Ishikawa (cell line): ENCODE measurements at regions not wholly inside any gene's neighbourhood (a gene's known extent, or its start where the extent isn't known, plus 50 kb on each side); places are given as distances from the start of the nearest gene placed in this dataset.

Experiments
- CEBPB ChIP-seq: IDR thresholded peaks from 2 replicates; pipeline ENCODE4 v1.6.1; 2012
- CREB1 ChIP-seq: IDR thresholded peaks from 2 replicates; pipeline ENCODE4 v1.6.1; 2012; ENCODE audit warnings: low read depth
- EGR1 ChIP-seq: IDR thresholded peaks from 2 replicates; pipeline ENCODE4 v1.6.1; 2012
- EP300 ChIP-seq: IDR thresholded peaks from 2 replicates; pipeline ENCODE4 v1.6.1; 2012; ENCODE audit warnings: borderline replicate concordance
- FOXM1 ChIP-seq: IDR thresholded peaks from 2 replicates; pipeline ENCODE4 v1.6.1; 2012; ENCODE audit warnings: low read depth, borderline replicate concordance
- RAD21 ChIP-seq: IDR thresholded peaks from 2 replicates; pipeline ENCODE4 v1.6.1; 2012; ENCODE audit warnings: low read depth
- TAF1 ChIP-seq: IDR thresholded peaks from 2 replicates; pipeline ENCODE4 v1.6.1; 2012; ENCODE audit warnings: low read depth, mild to moderate bottlenecking
- TCF12 ChIP-seq: IDR thresholded peaks from 2 replicates; pipeline ENCODE4 v1.6.1; 2012; ENCODE audit warnings: low read depth
- YY1 ChIP-seq: IDR thresholded peaks from 2 replicates; pipeline ENCODE4 v1.6.1; 2012; ENCODE audit warnings: low read depth
- ZBTB7A ChIP-seq: IDR thresholded peaks from 2 replicates; pipeline ENCODE4 v1.6.1; 2012; ENCODE audit warnings: low read depth
- TF ChIP-seq, protein P1 (sequence below): IDR thresholded peaks from 2 replicates; pipeline ENCODE4 v1.6.1; 2012
- TF ChIP-seq, protein P2 (sequence below): IDR thresholded peaks from 2 replicates; pipeline ENCODE4 v1.6.1; 2012; ENCODE audit warnings: low read depth, mild to moderate bottlenecking
- TF ChIP-seq, protein P3 (sequence below): IDR thresholded peaks from 2 replicates; pipeline ENCODE4 v1.6.1; 2012

DNA sequence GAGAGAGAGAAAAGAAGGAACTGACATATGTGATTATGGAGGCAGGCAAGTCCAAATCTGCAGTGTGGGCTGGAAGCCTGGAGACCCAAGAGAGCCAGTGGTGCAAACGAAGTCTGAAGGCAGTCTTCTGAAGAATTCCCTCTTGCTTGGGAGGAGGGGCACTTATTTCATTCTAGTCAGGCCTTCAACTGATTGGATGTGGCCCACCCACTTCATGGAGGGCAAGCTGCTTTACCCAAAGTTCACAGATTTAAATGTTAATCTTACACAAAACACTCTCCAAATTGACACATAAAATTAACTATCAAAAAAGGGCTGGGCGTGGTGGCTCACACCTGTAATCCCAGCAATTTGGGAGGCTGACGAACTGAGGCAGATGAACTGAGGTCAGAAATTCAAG, 103.5 kb upstream of the RAB3GAP2 start:
- TF ChIP-seq TCF12, result no peak
- TF ChIP-seq RAD21, result no peak
- no peak for TF ChIP-seq YY1
- no peak for TF ChIP-seq CEBPB
- TF ChIP-seq, protein P1, sequence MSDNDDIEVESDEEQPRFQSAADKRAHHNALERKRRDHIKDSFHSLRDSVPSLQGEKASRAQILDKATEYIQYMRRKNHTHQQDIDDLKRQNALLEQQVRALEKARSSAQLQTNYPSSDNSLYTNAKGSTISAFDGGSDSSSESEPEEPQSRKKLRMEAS, result no peak
- no peak for TF ChIP-seq FOXM1
- TF ChIP-seq EP300, result no peak
- no peak for TF ChIP-seq ZBTB7A
- TF ChIP-seq, protein P2, sequence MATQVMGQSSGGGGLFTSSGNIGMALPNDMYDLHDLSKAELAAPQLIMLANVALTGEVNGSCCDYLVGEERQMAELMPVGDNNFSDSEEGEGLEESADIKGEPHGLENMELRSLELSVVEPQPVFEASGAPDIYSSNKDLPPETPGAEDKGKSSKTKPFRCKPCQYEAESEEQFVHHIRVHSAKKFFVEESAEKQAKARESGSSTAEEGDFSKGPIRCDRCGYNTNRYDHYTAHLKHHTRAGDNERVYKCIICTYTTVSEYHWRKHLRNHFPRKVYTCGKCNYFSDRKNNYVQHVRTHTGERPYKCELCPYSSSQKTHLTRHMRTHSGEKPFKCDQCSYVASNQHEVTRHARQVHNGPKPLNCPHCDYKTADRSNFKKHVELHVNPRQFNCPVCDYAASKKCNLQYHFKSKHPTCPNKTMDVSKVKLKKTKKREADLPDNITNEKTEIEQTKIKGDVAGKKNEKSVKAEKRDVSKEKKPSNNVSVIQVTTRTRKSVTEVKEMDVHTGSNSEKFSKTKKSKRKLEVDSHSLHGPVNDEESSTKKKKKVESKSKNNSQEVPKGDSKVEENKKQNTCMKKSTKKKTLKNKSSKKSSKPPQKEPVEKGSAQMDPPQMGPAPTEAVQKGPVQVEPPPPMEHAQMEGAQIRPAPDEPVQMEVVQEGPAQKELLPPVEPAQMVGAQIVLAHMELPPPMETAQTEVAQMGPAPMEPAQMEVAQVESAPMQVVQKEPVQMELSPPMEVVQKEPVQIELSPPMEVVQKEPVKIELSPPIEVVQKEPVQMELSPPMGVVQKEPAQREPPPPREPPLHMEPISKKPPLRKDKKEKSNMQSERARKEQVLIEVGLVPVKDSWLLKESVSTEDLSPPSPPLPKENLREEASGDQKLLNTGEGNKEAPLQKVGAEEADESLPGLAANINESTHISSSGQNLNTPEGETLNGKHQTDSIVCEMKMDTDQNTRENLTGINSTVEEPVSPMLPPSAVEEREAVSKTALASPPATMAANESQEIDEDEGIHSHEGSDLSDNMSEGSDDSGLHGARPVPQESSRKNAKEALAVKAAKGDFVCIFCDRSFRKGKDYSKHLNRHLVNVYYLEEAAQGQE, result no peak
- no peak for TF ChIP-seq EGR1
- no peak for TF ChIP-seq TAF1
- TF ChIP-seq CREB1, result no peak
- TF ChIP-seq, protein P3, sequence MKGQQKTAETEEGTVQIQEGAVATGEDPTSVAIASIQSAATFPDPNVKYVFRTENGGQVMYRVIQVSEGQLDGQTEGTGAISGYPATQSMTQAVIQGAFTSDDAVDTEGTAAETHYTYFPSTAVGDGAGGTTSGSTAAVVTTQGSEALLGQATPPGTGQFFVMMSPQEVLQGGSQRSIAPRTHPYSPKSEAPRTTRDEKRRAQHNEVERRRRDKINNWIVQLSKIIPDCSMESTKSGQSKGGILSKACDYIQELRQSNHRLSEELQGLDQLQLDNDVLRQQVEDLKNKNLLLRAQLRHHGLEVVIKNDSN, result no peak
